GM23338 (cell line): ENCODE measurements at regions not wholly inside any gene's neighbourhood (a gene's known extent, or its start where the extent isn't known, plus 50 kb on each side); places are given as distances from the start of the nearest gene placed in this dataset.

ENCODE experiments used
- ATAC-seq: fragments of 200-7000 bp; cut with Tn5 transposase; 3 replicates; pipeline ENCODE4 v1.9.1; 2020
- DNase-seq: peaks from one replicate; pipeline ENCODE4 v3.0.0-alpha.2; 2015; ENCODE audit warnings: low spot score
- H2AFZ ChIP-seq: fragments of 200-600 bp; sonication (generic); 2 replicates; pipeline ENCODE4 v1.8.0; 2016; ENCODE audit warnings: antibody characterized with exemption, mild to moderate bottlenecking, moderate library complexity
- H3F3A ChIP-seq: fragments of 200-600 bp; sonication (generic); replicated peaks from 2 replicates; pipeline ENCODE4 v1.8.0; 2017; ENCODE audit warnings: antibody characterized with exemption, mixed run types, low read depth
- H3K27ac ChIP-seq: fragments of 200-600 bp; sonication (generic); 2 replicates; pipeline ENCODE4 v1.6.1; 2016; ENCODE audit warnings: low read depth
- H3K27me3 ChIP-seq: fragments of 200-600 bp; sonication (generic); 2 replicates; pipeline ENCODE4 v1.8.0; 2016; ENCODE audit warnings: mild to moderate bottlenecking, mixed run types, moderate library complexity; ENCODE audit not compliant: insufficient read depth
- H3K36me3 ChIP-seq: fragments of 200-600 bp; sonication (generic); 2 replicates; pipeline ENCODE4 v1.8.0; 2016; ENCODE audit warnings: mild to moderate bottlenecking; ENCODE audit not compliant: insufficient read depth
- H3K4me1 ChIP-seq: fragments of 200-600 bp; sonication (generic); 2 replicates; pipeline ENCODE4 v1.8.0; 2016; ENCODE audit warnings: mild to moderate bottlenecking, moderate library complexity; ENCODE audit not compliant: insufficient read depth
- H3K4me2 ChIP-seq: fragments of 200-600 bp; sonication (generic); 2 replicates; pipeline ENCODE4 v1.7.1; 2017; ENCODE audit warnings: mixed run types
- H3K4me3 ChIP-seq: fragments of 200-600 bp; sonication (generic); 2 replicates; pipeline ENCODE4 v1.6.1; 2016; ENCODE audit warnings: mixed run types
- H3K79me2 ChIP-seq: fragments of 200-600 bp; sonication (generic); replicated peaks from 2 replicates; pipeline ENCODE4 v1.8.0; 2017; ENCODE audit warnings: mild to moderate bottlenecking; ENCODE audit not compliant: insufficient read depth
- H3K9me2 ChIP-seq: fragments of 200-600 bp; sonication (generic); 2 replicates; pipeline ENCODE4 v1.8.0; 2017; ENCODE audit not compliant: insufficient read depth
- H4K20me1 ChIP-seq: fragments of 200-600 bp; sonication (generic); replicated peaks from 2 replicates; pipeline ENCODE4 v1.8.0; 2017; ENCODE audit warnings: mild to moderate bottlenecking; ENCODE audit not compliant: insufficient read depth
- H3K27ac Mint-ChIP-seq: 2 replicates; pipeline ENCODE4 v1.8.0; 2020; ENCODE audit warnings: inconsistent platforms, mild to moderate bottlenecking, moderate library complexity, mixed read lengths
- H3K27me3 Mint-ChIP-seq: 3 replicates; pipeline ENCODE4 v1.8.0; 2022; ENCODE audit warnings: low read depth, mild to moderate bottlenecking, moderate library complexity, mixed read lengths, inconsistent platforms; ENCODE audit not compliant: insufficient read depth, poor library complexity
- H3K36me3 Mint-ChIP-seq: 3 replicates; pipeline ENCODE4 v1.8.0; 2021; ENCODE audit warnings: low read depth, mild to moderate bottlenecking, inconsistent platforms, moderate library complexity, mixed read lengths
- H3K4me1 Mint-ChIP-seq: 3 replicates; pipeline ENCODE4 v1.8.0; 2020; ENCODE audit warnings: mild to moderate bottlenecking, inconsistent platforms, mixed read lengths
- H3K4me3 Mint-ChIP-seq: 3 replicates; pipeline ENCODE4 v1.8.0; 2021; ENCODE audit warnings: moderate library complexity, mild to moderate bottlenecking, inconsistent platforms, mixed read lengths
- H3K9me3 Mint-ChIP-seq: 3 replicates; pipeline ENCODE4 v1.8.0; 2020; ENCODE audit warnings: moderate library complexity, mild to moderate bottlenecking, inconsistent platforms, mixed read lengths
- CREB1 ChIP-seq: fragments of 250-450 bp; sonication (Bioruptor Pico); IDR thresholded peaks from 2 replicates; pipeline ENCODE4 v1.5.0; 2020; ENCODE audit warnings: low read depth, mild to moderate bottlenecking, moderate library complexity
- EZH2 ChIP-seq: fragments of 200-600 bp; sonication (generic); IDR thresholded peaks from one replicate; pipeline ENCODE4 v1.8.0; 2017; ENCODE audit warnings: antibody characterized with exemption, mild to moderate bottlenecking, low read depth; ENCODE audit not compliant: unreplicated experiment
- EZH2phosphoT487 ChIP-seq: fragments of 200-600 bp; sonication (generic); IDR thresholded peaks from one replicate; pipeline ENCODE4 v1.8.1; 2018; ENCODE audit warnings: antibody characterized with exemption; ENCODE audit not compliant: unreplicated experiment
- NANOG ChIP-seq: IDR thresholded peaks from 2 replicates; pipeline ENCODE4 v1.6.1; 2016; ENCODE audit warnings: antibody characterized with exemption, borderline replicate concordance
- POLR2AphosphoS5 ChIP-seq: IDR thresholded peaks from 2 replicates; pipeline ENCODE4 v1.6.1; 2016; ENCODE audit warnings: antibody characterized with exemption, low read depth
- ZNF114 ChIP-seq: fragments of 250-450 bp; sonication (Bioruptor Pico); IDR thresholded peaks from 2 replicates; pipeline ENCODE4 v1.5.0; 2020; ENCODE audit warnings: mild to moderate bottlenecking, moderate library complexity
- ZNF331 ChIP-seq: fragments of 250-450 bp; sonication (Bioruptor Pico); IDR thresholded peaks from 2 replicates; pipeline ENCODE4 v1.5.0; 2020; ENCODE audit warnings: low read depth, mild to moderate bottlenecking, moderate library complexity
- ZNF462 ChIP-seq: fragments of 250-450 bp; sonication (Bioruptor Pico); IDR thresholded peaks from 2 replicates; pipeline ENCODE4 v1.5.0; 2020; ENCODE audit warnings: mild to moderate bottlenecking, moderate library complexity
- TF ChIP-seq, protein P1 (sequence below), 2 experiments: fragments of 200-600 bp in 1 of 2; sonication (generic) in 1 of 2; conservative IDR thresholded peaks; 2 replicates each; pipeline versions ENCODE4 v1.5.1 to v1.6.1; 2016 to 2017; ENCODE audit warnings: antibody characterized with exemption in 2 of 2, low read depth in 2 of 2, mild to moderate bottlenecking in 2 of 2, moderate library complexity in 1 of 2

GRCh38 chr12:98235301-98235700, 280.1 kb upstream of the TMPO start:
- Histone ChIP-seq H3K36me3 (no peaks in the 10 kb centered on the region), H3K9me2 (no peaks in the 10 kb centered on the region), H3F3A (no peaks in the 10 kb centered on the region), H3K79me2 (no peaks in the 10 kb centered on the region), H3K27me3 (no peaks in the 10 kb centered on the region), H4K20me1 (no peaks in the 10 kb centered on the region), H3K4me2 (no peak overlapping the region), H3K4me3 (no peak overlapping the region), H2AFZ (no peak overlapping the region), H3K27ac (no peak overlapping the region), H3K4me1 (no peaks in the 10 kb centered on the region)
- H3K4me1 Mint-ChIP-seq = no peaks in the 10 kb centered on the region
- H3K27ac Mint-ChIP-seq = no peak overlapping the region
- no peaks in the 10 kb centered on the region for H3K36me3 Mint-ChIP-seq
- DNase-seq (no peak), ATAC-seq (no peak)
- no peak for TF ChIP-seq NANOG
- TF ChIP-seq ZNF462 (CRISPR knock-in tag) = no peak
- TF ChIP-seq EZH2phosphoT487 = no peak
- no peak for TF ChIP-seq EZH2
- no peaks in the 10 kb centered on the region for H3K9me3 Mint-ChIP-seq
- H3K27me3 Mint-ChIP-seq = peaks cover 5% of the 10 kb centered on the region
- no peak overlapping the region for H3K4me3 Mint-ChIP-seq

- Mint-ChIP-seq H3K27me3 (peaks cover 3% of the 10 kb centered on the region), H3K27ac (no peak overlapping the region), H3K4me3 (no peak overlapping the region), H3K36me3 (no peaks in the 10 kb centered on the region), H3K4me1 (no peaks in the 10 kb centered on the region), H3K9me3 (no peaks in the 10 kb centered on the region; the same call in 2 of the 3 replicates)
- Histone ChIP-seq H3F3A (no peaks in the 10 kb centered on the region), H4K20me1 (no peaks in the 10 kb centered on the region), H3K27me3 (no peaks in the 10 kb centered on the region), H2AFZ (no peak overlapping the region; the same call in 1 of the 2 replicates), H3K27ac (no peak overlapping the region), H3K9me2 (no peaks in the 10 kb centered on the region), H3K4me1 (no peaks in the 10 kb centered on the region), H3K79me2 (no peaks in the 10 kb centered on the region), H3K36me3 (no peaks in the 10 kb centered on the region), H3K4me2 (no peak overlapping the region), H3K4me3 (no peak overlapping the region)
- ATAC-seq = no peak
- DNase-seq = no peak
- TF ChIP-seq ZNF114 (CRISPR knock-in tag) (no peak), POLR2AphosphoS5 (no peak), ZNF331 (CRISPR knock-in tag) (no peak), EZH2phosphoT487 (no peak), CREB1 (CRISPR knock-in tag) (no peak), NANOG (no peak), EZH2 (no peak)
- TF ChIP-seq, protein P1, sequence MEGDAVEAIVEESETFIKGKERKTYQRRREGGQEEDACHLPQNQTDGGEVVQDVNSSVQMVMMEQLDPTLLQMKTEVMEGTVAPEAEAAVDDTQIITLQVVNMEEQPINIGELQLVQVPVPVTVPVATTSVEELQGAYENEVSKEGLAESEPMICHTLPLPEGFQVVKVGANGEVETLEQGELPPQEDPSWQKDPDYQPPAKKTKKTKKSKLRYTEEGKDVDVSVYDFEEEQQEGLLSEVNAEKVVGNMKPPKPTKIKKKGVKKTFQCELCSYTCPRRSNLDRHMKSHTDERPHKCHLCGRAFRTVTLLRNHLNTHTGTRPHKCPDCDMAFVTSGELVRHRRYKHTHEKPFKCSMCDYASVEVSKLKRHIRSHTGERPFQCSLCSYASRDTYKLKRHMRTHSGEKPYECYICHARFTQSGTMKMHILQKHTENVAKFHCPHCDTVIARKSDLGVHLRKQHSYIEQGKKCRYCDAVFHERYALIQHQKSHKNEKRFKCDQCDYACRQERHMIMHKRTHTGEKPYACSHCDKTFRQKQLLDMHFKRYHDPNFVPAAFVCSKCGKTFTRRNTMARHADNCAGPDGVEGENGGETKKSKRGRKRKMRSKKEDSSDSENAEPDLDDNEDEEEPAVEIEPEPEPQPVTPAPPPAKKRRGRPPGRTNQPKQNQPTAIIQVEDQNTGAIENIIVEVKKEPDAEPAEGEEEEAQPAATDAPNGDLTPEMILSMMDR (conservative IDR thresholded peaks at IDR 0.05; ENCODE audit: low read depth in 2 of 2) = no peak
Measured at GRCh38 chr12:98238515-98239130, 276.8 kb upstream of the TMPO start.
